ENCODE measurements at regions not wholly inside any gene's neighbourhood (a gene's known extent, or its start where the extent isn't known, plus 50 kb on each side); places are given as distances from the start of the nearest gene placed in this dataset.

DNA sequence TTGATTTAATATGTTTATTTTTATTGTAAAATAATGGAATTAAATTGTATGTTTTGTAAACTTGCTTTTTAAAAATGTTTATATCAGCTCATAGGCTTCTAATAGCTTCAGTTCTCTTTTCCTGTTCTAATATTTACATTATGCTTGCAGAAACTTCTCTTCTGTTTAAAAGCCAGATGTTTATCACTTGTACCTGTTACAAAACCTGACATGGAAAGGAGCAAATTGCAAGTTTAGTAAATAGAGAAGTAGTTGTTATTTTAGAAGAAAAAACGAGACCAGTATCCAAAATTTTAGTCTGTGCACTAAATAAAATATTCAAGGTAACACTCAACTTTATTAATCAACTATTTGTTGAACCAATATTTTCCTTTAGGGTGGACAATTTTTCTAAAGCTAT is 69.4 kb upstream of the GUCY1A1 start:
- Histone ChIP-seq H3K9me3 (ENCODE audit: control insufficient read depth, low read length) (no peaks in the 10 kb centered on the region), H3K36me3 (ENCODE audit: control insufficient read depth in 1 of 2, insufficient read depth in 2 of 2, low read depth in 1 of 2, low read length in 2 of 2) (no peaks in the 10 kb centered on the region), H2BK12ac (ENCODE audit: low read length in 2 of 2) (no peak overlapping the region), H2BK15ac (ENCODE audit: low read depth, poor library complexity, severe bottlenecking) (no peak overlapping the region), H2BK120ac (ENCODE audit: low read depth, low read length) (no peak overlapping the region), H2BK5ac (ENCODE audit: low read depth, low read length, poor library complexity, severe bottlenecking) (no peak overlapping the region), H3K4me3 (ENCODE audit: insufficient read depth in 1 of 2, low read depth in 1 of 2, low read length in 2 of 2) (no peak overlapping the region), H3K23ac (ENCODE audit: low read length in 2 of 2) (no peak overlapping the region), H4K91ac (ENCODE audit: low read length) (no peak overlapping the region), H3K14ac (ENCODE audit: low read length in 2 of 2) (no peak overlapping the region), H3K27me3 (ENCODE audit: control insufficient read depth in 1 of 2, insufficient read depth in 1 of 2, low read length in 2 of 2) (peaks cover 0 to 2% of the 10 kb centered on the region in 2 experiments), H4K8ac (ENCODE audit: low read length) (no peak overlapping the region), H3K18ac (ENCODE audit: low read depth in 1 of 2, low read length in 2 of 2) (no peak overlapping the region), H3K4me1 (ENCODE audit: control insufficient read depth, insufficient read depth, low read depth, low read length) (no peaks in the 10 kb centered on the region), H3K4me2 (ENCODE audit: low read length, poor library complexity, severe bottlenecking) (no peak overlapping the region), H3K27ac (ENCODE audit: low read length, poor library complexity, severe bottlenecking) (no peak overlapping the region), H2AFZ (ENCODE audit: low read depth, low read length) (no peak overlapping the region), H3K79me1 (replicated peaks; ENCODE audit: low read length, poor library complexity, severe bottlenecking) (no peaks in the 10 kb centered on the region), H3K9ac (ENCODE audit: low read length) (no peak overlapping the region), H2AK5ac (ENCODE audit: low read length, severe bottlenecking) (no peak overlapping the region), H3K4ac (ENCODE audit: low read depth in 1 of 2, low read length in 2 of 2) (no peak overlapping the region)
- DNase-seq: no peak
- no CpG with 5 or more reads among the region's 1 CpG for WGBS

DNA sequence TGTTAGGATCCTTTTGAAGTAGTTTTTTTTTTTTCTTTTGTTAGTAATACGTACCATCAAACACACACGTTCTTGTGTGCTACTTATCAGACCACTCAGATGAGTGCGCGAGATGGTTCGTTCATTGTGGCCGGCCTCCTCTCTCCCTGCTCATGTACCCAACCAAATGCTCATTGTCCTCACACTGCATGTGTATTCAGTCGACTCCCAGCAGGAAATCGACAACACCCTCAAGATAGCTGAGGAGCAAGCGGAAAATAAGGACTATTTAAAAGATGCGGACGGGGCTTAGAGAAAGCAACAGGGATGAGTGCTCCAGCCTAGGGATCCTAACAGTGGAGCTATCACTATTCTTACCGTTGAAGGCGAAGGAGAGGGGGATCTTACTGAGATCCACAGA is 72.9 kb upstream of the GUCY1A1 start:
- no peak overlapping the region for H3K27ac ChIP-seq (ENCODE audit: low read length, poor library complexity, severe bottlenecking)
- no peaks in the 10 kb centered on the region for H3K9me3 ChIP-seq (ENCODE audit: control insufficient read depth, low read length)
- H3K36me3 ChIP-seq (ENCODE audit: control insufficient read depth in 1 of 2, insufficient read depth in 2 of 2, low read depth in 1 of 2, low read length in 2 of 2): no peaks in the 10 kb centered on the region
- no peak overlapping the region for H4K91ac ChIP-seq (ENCODE audit: low read length)
- no peak overlapping the region for H2BK120ac ChIP-seq (ENCODE audit: low read depth, low read length)
- no peak overlapping the region for H2BK15ac ChIP-seq (ENCODE audit: low read depth, poor library complexity, severe bottlenecking)
- DNase-seq: no peak
- H3K9ac ChIP-seq (ENCODE audit: low read length): no peak overlapping the region
- H3K4me2 ChIP-seq (ENCODE audit: low read length, poor library complexity, severe bottlenecking): no peak overlapping the region
- no peaks in the 10 kb centered on the region for H3K79me1 ChIP-seq (replicated peaks; ENCODE audit: low read length, poor library complexity, severe bottlenecking)
- no peak overlapping the region for H4K8ac ChIP-seq (ENCODE audit: low read length)
- no peak overlapping the region for H3K14ac ChIP-seq (ENCODE audit: low read length in 2 of 2)
- peak overlapping the region in 1 of 2 experiments; percentile 43 for H2BK12ac ChIP-seq (ENCODE audit: low read length in 2 of 2)
- no peak overlapping the region for H3K23ac ChIP-seq (ENCODE audit: low read length in 2 of 2)
- H3K4me1 ChIP-seq (ENCODE audit: control insufficient read depth, insufficient read depth, low read depth, low read length): no peaks in the 10 kb centered on the region
- H2AFZ ChIP-seq (ENCODE audit: low read depth, low read length): no peak overlapping the region
- 94% methylated on average over 13 of the region's 13 CpGs for WGBS
- peaks cover 0 to 2% of the 10 kb centered on the region in 2 experiments for H3K27me3 ChIP-seq (ENCODE audit: control insufficient read depth in 1 of 2, insufficient read depth in 1 of 2, low read length in 2 of 2)
- H2AK5ac ChIP-seq (ENCODE audit: low read length, severe bottlenecking): no peak overlapping the region
- H2BK5ac ChIP-seq (ENCODE audit: low read depth, low read length, poor library complexity, severe bottlenecking): no peak overlapping the region
- no peak overlapping the region for H3K4ac ChIP-seq (ENCODE audit: low read depth in 1 of 2, low read length in 2 of 2)
- H3K4me3 ChIP-seq (ENCODE audit: insufficient read depth in 1 of 2, low read depth in 1 of 2, low read length in 2 of 2): no peak overlapping the region
- H3K18ac ChIP-seq (ENCODE audit: low read depth in 1 of 2, low read length in 2 of 2): no peak overlapping the region

DNA sequence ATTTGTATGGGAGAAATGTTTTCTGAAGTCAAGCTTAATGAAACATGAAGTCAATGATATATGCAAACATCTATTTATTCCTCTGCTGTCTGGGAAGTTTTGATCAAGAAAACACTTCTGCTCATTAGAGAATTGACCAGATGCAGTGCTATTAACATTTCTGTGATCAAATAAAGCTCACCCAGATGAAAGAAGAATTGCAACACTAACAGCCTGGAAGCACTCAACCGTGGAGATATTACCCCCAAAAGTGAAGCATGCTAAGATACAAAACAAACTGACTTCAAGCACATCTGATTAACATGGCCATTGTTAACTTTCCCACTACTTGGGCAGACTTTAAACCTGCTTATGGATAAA is 73.7 kb upstream of the GUCY1A1 start:
- Histone ChIP-seq H3K9me3 (ENCODE audit: control insufficient read depth, low read length) (no peaks in the 10 kb centered on the region), H3K4me2 (ENCODE audit: low read length, poor library complexity, severe bottlenecking) (no peak overlapping the region), H3K4me3 (ENCODE audit: insufficient read depth in 1 of 2, low read depth in 1 of 2, low read length in 2 of 2) (no peak overlapping the region), H3K14ac (ENCODE audit: low read length in 2 of 2) (no peak overlapping the region), H3K9ac (ENCODE audit: low read length) (no peak overlapping the region), H2AFZ (ENCODE audit: low read depth, low read length) (no peak overlapping the region), H3K27me3 (ENCODE audit: control insufficient read depth in 1 of 2, insufficient read depth in 1 of 2, low read length in 2 of 2) (peaks cover 0 to 2% of the 10 kb centered on the region in 2 experiments), H2BK5ac (ENCODE audit: low read depth, low read length, poor library complexity, severe bottlenecking) (no peak overlapping the region), H3K27ac (ENCODE audit: low read length, poor library complexity, severe bottlenecking) (no peak overlapping the region), H2BK120ac (ENCODE audit: low read depth, low read length) (no peak overlapping the region), H3K79me1 (replicated peaks; ENCODE audit: low read length, poor library complexity, severe bottlenecking) (no peaks in the 10 kb centered on the region), H2AK5ac (ENCODE audit: low read length, severe bottlenecking) (no peak overlapping the region), H2BK12ac (ENCODE audit: low read length in 2 of 2) (no peak overlapping the region), H3K4me1 (ENCODE audit: control insufficient read depth, insufficient read depth, low read depth, low read length) (no peaks in the 10 kb centered on the region), H2BK15ac (ENCODE audit: low read depth, poor library complexity, severe bottlenecking) (no peak overlapping the region), H4K91ac (ENCODE audit: low read length) (no peak overlapping the region), H3K4ac (ENCODE audit: low read depth in 1 of 2, low read length in 2 of 2) (no peak overlapping the region), H3K36me3 (ENCODE audit: control insufficient read depth in 1 of 2, insufficient read depth in 2 of 2, low read depth in 1 of 2, low read length in 2 of 2) (no peaks in the 10 kb centered on the region), H4K8ac (ENCODE audit: low read length) (no peak overlapping the region), H3K18ac (ENCODE audit: low read depth in 1 of 2, low read length in 2 of 2) (no peak overlapping the region), H3K23ac (ENCODE audit: low read length in 2 of 2) (no peak overlapping the region)
- DNase-seq: no peak
- 56% methylated on average over 1 of the region's 1 CpG for WGBS

DNA sequence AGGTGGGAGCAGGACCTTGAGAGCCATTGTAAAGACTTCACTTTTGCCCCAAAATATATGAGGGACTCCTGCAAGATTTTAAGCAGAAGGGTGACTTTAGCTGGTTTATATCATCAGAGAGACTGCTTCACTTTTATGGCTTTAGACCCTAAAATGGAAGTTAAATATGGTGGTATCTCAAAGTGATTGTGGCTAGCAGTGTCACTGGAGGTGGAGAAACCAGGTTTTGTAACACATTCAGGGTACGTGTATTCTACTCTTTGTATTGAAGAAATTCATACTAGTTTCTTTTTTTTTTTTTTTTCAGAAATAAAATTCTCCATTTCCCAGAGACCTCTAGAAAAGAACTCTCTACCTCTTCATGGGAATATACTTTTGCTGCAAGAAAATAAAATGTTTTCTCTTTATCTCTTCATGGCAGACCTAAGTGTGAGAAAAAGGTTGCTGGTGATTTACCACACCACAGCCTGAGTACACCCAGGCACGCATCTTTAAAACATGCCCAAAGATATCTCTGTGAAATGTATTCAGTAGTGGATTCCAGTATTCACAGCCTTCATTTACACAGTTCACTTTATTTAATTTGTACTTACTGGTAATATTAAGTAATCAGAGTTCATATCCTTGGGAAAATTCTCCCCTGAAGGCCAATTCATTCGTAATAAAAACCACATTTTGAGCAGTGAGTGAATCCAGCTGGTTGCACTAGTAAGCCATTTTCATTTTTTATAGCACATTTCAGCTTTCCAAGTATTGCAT is 74.3 kb upstream of the GUCY1A1 start:
- Histone ChIP-seq H3K4me1 (ENCODE audit: control insufficient read depth, insufficient read depth, low read depth, low read length) (no peaks in the 10 kb centered on the region), H2AK5ac (ENCODE audit: low read length, severe bottlenecking) (no peak overlapping the region), H3K4me2 (ENCODE audit: low read length, poor library complexity, severe bottlenecking) (no peak overlapping the region), H3K4me3 (ENCODE audit: insufficient read depth in 1 of 2, low read depth in 1 of 2, low read length in 2 of 2) (no peak overlapping the region), H3K79me1 (replicated peaks; ENCODE audit: low read length, poor library complexity, severe bottlenecking) (no peaks in the 10 kb centered on the region), H3K14ac (ENCODE audit: low read length in 2 of 2) (no peak overlapping the region), H2BK120ac (ENCODE audit: low read depth, low read length) (no peak overlapping the region), H3K27me3 (ENCODE audit: control insufficient read depth in 1 of 2, insufficient read depth in 1 of 2, low read length in 2 of 2) (peaks cover 0 to 2% of the 10 kb centered on the region in 2 experiments), H2BK15ac (ENCODE audit: low read depth, poor library complexity, severe bottlenecking) (no peak overlapping the region), H2BK5ac (ENCODE audit: low read depth, low read length, poor library complexity, severe bottlenecking) (no peak overlapping the region), H3K9me3 (ENCODE audit: control insufficient read depth, low read length) (no peaks in the 10 kb centered on the region), H2AFZ (ENCODE audit: low read depth, low read length) (no peak overlapping the region), H4K91ac (ENCODE audit: low read length) (no peak overlapping the region), H2BK12ac (ENCODE audit: low read length in 2 of 2) (no peak overlapping the region), H3K27ac (ENCODE audit: low read length, poor library complexity, severe bottlenecking) (no peak overlapping the region), H3K23ac (ENCODE audit: low read length in 2 of 2) (no peak overlapping the region), H3K9ac (ENCODE audit: low read length) (no peak overlapping the region), H3K18ac (ENCODE audit: low read depth in 1 of 2, low read length in 2 of 2) (no peak overlapping the region), H4K8ac (ENCODE audit: low read length) (no peak overlapping the region), H3K4ac (ENCODE audit: low read depth in 1 of 2, low read length in 2 of 2) (no peak overlapping the region), H3K36me3 (ENCODE audit: control insufficient read depth in 1 of 2, insufficient read depth in 2 of 2, low read depth in 1 of 2, low read length in 2 of 2) (no peaks in the 10 kb centered on the region)
- DNase-seq: no peak
- WGBS: no CpG with 5 or more reads among the region's 3 CpGs

Measured in mesenchymal stem cell (in vitro differentiated cells and primary cell).